ENCODE measurements at regions not wholly inside any gene's neighbourhood (a gene's known extent, or its start where the extent isn't known, plus 50 kb on each side); places are given as distances from the start of the nearest gene placed in this dataset.

- intact Hi-C loops (cut with DNase I, micrococcal nuclease) = no loop called here
These were observed 187.4 kb upstream of the NFIB start for GRCh38 chr9:14501366-14501765.

GRCh38 chr9:14500705-14501104 is 186.8 kb upstream of the NFIB start:
- no peak for TF ChIP-seq CTCF (IDR thresholded peaks at IDR 0.05)
- Histone ChIP-seq H3K36me3 (ENCODE audit: low read depth) (no peaks in the 10 kb centered on the region), H3K4me3 (no peak overlapping the region), H3K4me1 (ENCODE audit: low read depth) (no peaks in the 10 kb centered on the region), H3K9me3 (no peaks in the 10 kb centered on the region)
- ATAC-seq (no peak), DNase-seq (no peak)
- intact Hi-C loops (cut with DNase I, micrococcal nuclease) = no loop called here

More at GRCh38 chr9:14501366-14501765, 187.4 kb upstream of the NFIB start:
- ATAC-seq = no peak
- Histone ChIP-seq H3K4me1 (ENCODE audit: low read depth) (no peaks in the 10 kb centered on the region), H3K36me3 (ENCODE audit: low read depth) (no peaks in the 10 kb centered on the region), H3K4me3 (no peak overlapping the region), H3K9me3 (no peaks in the 10 kb centered on the region)
- DNase-seq = no peak
- no peak for TF ChIP-seq CTCF (IDR thresholded peaks at IDR 0.05)

- Histone ChIP-seq H3K9me3 (no peaks in the 10 kb centered on the region), H3K36me3 (ENCODE audit: low read depth) (no peaks in the 10 kb centered on the region), H3K4me3 (no peak overlapping the region), H3K4me1 (ENCODE audit: low read depth) (no peaks in the 10 kb centered on the region)
- no peak for TF ChIP-seq CTCF (IDR thresholded peaks at IDR 0.05)
- intact Hi-C loops (cut with DNase I, micrococcal nuclease) = no loop called here
- DNase-seq = no peak
- no peak for ATAC-seq
These were observed 186.0 kb upstream of the NFIB start for GRCh38 chr9:14499976-14500375.

GRCh38 chr9:14498824-14499223 is 184.9 kb upstream of the NFIB start:
- TF ChIP-seq CTCF (IDR thresholded peaks at IDR 0.05) = no peak
- Histone ChIP-seq H3K36me3 (ENCODE audit: low read depth) (no peaks in the 10 kb centered on the region), H3K4me3 (no peak overlapping the region), H3K4me1 (ENCODE audit: low read depth) (no peaks in the 10 kb centered on the region), H3K9me3 (no peaks in the 10 kb centered on the region)
- ATAC-seq = no peak
- no peak for DNase-seq
- intact Hi-C loops (cut with DNase I, micrococcal nuclease) = no loop called here

- no peak for DNase-seq
- no peak for ATAC-seq
- Histone ChIP-seq H3K4me3 (no peak overlapping the region), H3K9me3 (no peaks in the 10 kb centered on the region), H3K36me3 (ENCODE audit: low read depth) (no peaks in the 10 kb centered on the region), H3K4me1 (ENCODE audit: low read depth) (no peaks in the 10 kb centered on the region)
- intact Hi-C loops (cut with DNase I, micrococcal nuclease) = no loop called here
- no peak for TF ChIP-seq CTCF (IDR thresholded peaks at IDR 0.05)
These were observed 183.5 kb upstream of the NFIB start for GRCh38 chr9:14497476-14497875.

All from mucosa of descending colon (tissue), 3 donors.